Peyer's patch (tissue), 4 donors: ENCODE measurements at regions not wholly inside any gene's neighbourhood (a gene's known extent, or its start where the extent isn't known, plus 50 kb on each side); places are given as distances from the start of the nearest gene placed in this dataset.

Experiments
- DNase-seq, 3 donors: peaks; one replicate each; pipeline ENCODE4 v3.0.0-alpha.2; 2017 to 2019
- H3K27ac ChIP-seq, 4 donors: fragments of 200-600 bp; sonication (generic); one replicate each; pipeline ENCODE4 v1.5.1; 2016 to 2019
- H3K27me3 ChIP-seq, 2 donors: fragments of 200-600 bp; sonication (generic); one replicate each; pipeline ENCODE4 v1.5.1; 2019
- H3K36me3 ChIP-seq, 3 donors: fragments of 200-600 bp; sonication (generic); one replicate each; pipeline ENCODE4 v1.5.1; 2016 to 2019
- H3K4me1 ChIP-seq, 4 donors: fragments of 200-600 bp; sonication (generic); one replicate each; pipeline ENCODE4 v1.5.1; 2016 to 2019
- H3K4me3 ChIP-seq, 4 donors: fragments of 200-600 bp; sonication (generic); 1 replicate in 3 of 4; 2 replicates in 1 of 4; pipeline ENCODE4 v1.5.1; 2016 to 2019; ENCODE audit warnings: mild to moderate bottlenecking in 1 of 4
- H3K9me3 ChIP-seq, 4 donors: fragments of 200-600 bp; sonication (generic); one replicate each; pipeline ENCODE4 v1.5.1; 2016 to 2019; ENCODE audit warnings: mild to moderate bottlenecking in 1 of 4
- CTCF ChIP-seq, 6 experiments: fragments of 450-650 bp in 4 of 6; fragments of 200-600 bp in 2 of 6; sonication (generic) in 1 of 6; IDR thresholded peaks; one replicate each; pipeline ENCODE4 v1.5.1; 2017 to 2019; ENCODE audit warnings: antibody characterized with exemption in 6 of 6, mild to moderate bottlenecking in 3 of 6, moderate library complexity in 1 of 6
- POLR2A ChIP-seq, 2 donors: fragments of 450-650 bp; IDR thresholded peaks; one replicate each; pipeline ENCODE4 v1.5.1; 2017; ENCODE audit warnings: antibody characterized with exemption in 2 of 2, mild to moderate bottlenecking in 2 of 2, moderate library complexity in 2 of 2

GRCh38 chr5:89232139-89232603 is 349.2 kb upstream of the MEF2C start:
- TF ChIP-seq POLR2A (IDR thresholded peaks at IDR 0.05) (no peak), CTCF (IDR thresholded peaks at IDR 0.05) (no peak)

GRCh38 chr5:89230178-89230577 is 347.2 kb upstream of the MEF2C start:
- Histone ChIP-seq H3K27me3 (no peaks in the 10 kb centered on the region), H3K9me3 (no peaks in the 10 kb centered on the region), H3K4me1 (no peaks in the 10 kb centered on the region), H3K36me3 (no peaks in the 10 kb centered on the region), H3K4me3 (no peak overlapping the region), H3K27ac (no peak overlapping the region)
- no peak for TF ChIP-seq POLR2A (IDR thresholded peaks at IDR 0.05)
- no peak for TF ChIP-seq CTCF (IDR thresholded peaks at IDR 0.05)
- DNase-seq, result no peak

More at GRCh38 chr5:89232139-89232603, 349.2 kb upstream of the MEF2C start:
- Histone ChIP-seq H3K4me1 (no peaks in the 10 kb centered on the region), H3K9me3 (no peaks in the 10 kb centered on the region), H3K27ac (no peak overlapping the region), H3K36me3 (no peaks in the 10 kb centered on the region), H3K4me3 (no peak overlapping the region), H3K27me3 (no peaks in the 10 kb centered on the region)
- DNase-seq, result no peak

- no peak for DNase-seq
- H3K36me3 ChIP-seq, result no peaks in the 10 kb centered on the region
- H3K27ac ChIP-seq, result no peak overlapping the region
- no peak overlapping the region for H3K4me3 ChIP-seq
- no peak for TF ChIP-seq CTCF (IDR thresholded peaks at IDR 0.05)
- TF ChIP-seq POLR2A (IDR thresholded peaks at IDR 0.05), result no peak
- no peaks in the 10 kb centered on the region for H3K27me3 ChIP-seq
- H3K9me3 ChIP-seq, result no peaks in the 10 kb centered on the region
- H3K4me1 ChIP-seq, result no peaks in the 10 kb centered on the region
Observed at GRCh38 chr5:89229331-89230070, 346.5 kb upstream of the MEF2C start.

GRCh38 chr5:89228355-89228754 is 345.4 kb upstream of the MEF2C start:
- Histone ChIP-seq H3K4me3 (no peak overlapping the region), H3K36me3 (no peaks in the 10 kb centered on the region), H3K9me3 (no peaks in the 10 kb centered on the region), H3K27me3 (no peaks in the 10 kb centered on the region), H3K27ac (no peak overlapping the region), H3K4me1 (no peaks in the 10 kb centered on the region)
- DNase-seq, result no peak
- TF ChIP-seq CTCF (IDR thresholded peaks at IDR 0.05) (no peak), POLR2A (IDR thresholded peaks at IDR 0.05) (no peak)

GRCh38 chr5:89218364-89218763 is 335.4 kb upstream of the MEF2C start:
- Histone ChIP-seq H3K36me3 (no peaks in the 10 kb centered on the region), H3K27ac (no peak overlapping the region), H3K27me3 (no peaks in the 10 kb centered on the region), H3K4me3 (no peak overlapping the region), H3K9me3 (no peaks in the 10 kb centered on the region), H3K4me1 (no peaks in the 10 kb centered on the region)
- no peak for DNase-seq
- TF ChIP-seq POLR2A (IDR thresholded peaks at IDR 0.05) (no peak), CTCF (IDR thresholded peaks at IDR 0.05) (no peak)
